ENCODE measurements at regions not wholly inside any gene's neighbourhood (a gene's known extent, or its start where the extent isn't known, plus 50 kb on each side); places are given as distances from the start of the nearest gene placed in this dataset.

- no peak for TF ChIP-seq CTCF (conservative IDR thresholded peaks at IDR 0.05)
- H3K4me3 Mint-ChIP-seq: no peak overlapping the region
- no peaks in the 10 kb centered on the region for H3K27me3 Mint-ChIP-seq (ENCODE audit: low read depth)
- peaks cover 8% of the 10 kb centered on the region for H3K9me3 Mint-ChIP-seq
- H3K36me3 Mint-ChIP-seq (ENCODE audit: low read depth): peaks cover 4% of the 10 kb centered on the region
- no peak for DNase-seq (ENCODE audit: low read depth, low spot score)
- peaks cover 17% of the 10 kb centered on the region for H3K4me1 Mint-ChIP-seq
- H3K27ac Mint-ChIP-seq (ENCODE audit: unreplicated experiment): no peak overlapping the region
Observed at GRCh38 chr4:144582975-144583374, 63.0 kb upstream of the HHIP start.

GRCh38 chr4:144583658-144584057 lies 62.3 kb upstream of the HHIP start:
- no peak overlapping the region for H3K27ac Mint-ChIP-seq (ENCODE audit: unreplicated experiment)
- peaks cover 8% of the 10 kb centered on the region for H3K9me3 Mint-ChIP-seq
- no peak overlapping the region for H3K4me3 Mint-ChIP-seq
- H3K27me3 Mint-ChIP-seq (ENCODE audit: low read depth): no peaks in the 10 kb centered on the region
- H3K4me1 Mint-ChIP-seq: peaks cover 17% of the 10 kb centered on the region
- H3K36me3 Mint-ChIP-seq (ENCODE audit: low read depth): peaks cover 4% of the 10 kb centered on the region
- no peak for TF ChIP-seq CTCF (conservative IDR thresholded peaks at IDR 0.05)
- no peak for DNase-seq (ENCODE audit: low read depth, low spot score)

- H3K27ac Mint-ChIP-seq (ENCODE audit: unreplicated experiment): no peak overlapping the region
- TF ChIP-seq CTCF (conservative IDR thresholded peaks at IDR 0.05): no peak
- DNase-seq (ENCODE audit: low read depth, low spot score): no peak
- peaks cover 17% of the 10 kb centered on the region for H3K4me1 Mint-ChIP-seq
- peaks cover 4% of the 10 kb centered on the region for H3K36me3 Mint-ChIP-seq (ENCODE audit: low read depth)
- H3K4me3 Mint-ChIP-seq: no peak overlapping the region
- H3K9me3 Mint-ChIP-seq: peaks cover 8% of the 10 kb centered on the region
- no peaks in the 10 kb centered on the region for H3K27me3 Mint-ChIP-seq (ENCODE audit: low read depth)
Observed at GRCh38 chr4:144584428-144584827, 61.5 kb upstream of the HHIP start.

GRCh38 chr4:144589512-144589911 lies 56.4 kb upstream of the HHIP start:
- no peaks in the 10 kb centered on the region for H3K27me3 Mint-ChIP-seq (ENCODE audit: low read depth)
- H3K4me3 Mint-ChIP-seq: no peak overlapping the region
- peaks cover 4% of the 10 kb centered on the region for H3K36me3 Mint-ChIP-seq (ENCODE audit: low read depth)
- peaks cover 17% of the 10 kb centered on the region for H3K4me1 Mint-ChIP-seq
- H3K27ac Mint-ChIP-seq (ENCODE audit: unreplicated experiment): no peak overlapping the region
- DNase-seq (ENCODE audit: low read depth, low spot score): no peak
- no peak for TF ChIP-seq CTCF (conservative IDR thresholded peaks at IDR 0.05)
- H3K9me3 Mint-ChIP-seq: peaks cover 8% of the 10 kb centered on the region

- TF ChIP-seq CTCF (conservative IDR thresholded peaks at IDR 0.05): no peak
- no peaks in the 10 kb centered on the region for H3K27me3 Mint-ChIP-seq (ENCODE audit: low read depth)
- peaks cover 4% of the 10 kb centered on the region for H3K36me3 Mint-ChIP-seq (ENCODE audit: low read depth)
- no peak overlapping the region for H3K27ac Mint-ChIP-seq (ENCODE audit: unreplicated experiment)
- H3K4me3 Mint-ChIP-seq: no peak overlapping the region
- peaks cover 8% of the 10 kb centered on the region for H3K9me3 Mint-ChIP-seq
- no peak for DNase-seq (ENCODE audit: low read depth, low spot score)
- peaks cover 15% of the 10 kb centered on the region for H3K4me1 Mint-ChIP-seq
Observed at GRCh38 chr4:144590020-144590419, 55.9 kb upstream of the HHIP start.

- peaks cover 4% of the 10 kb centered on the region for H3K36me3 Mint-ChIP-seq (ENCODE audit: low read depth)
- H3K4me3 Mint-ChIP-seq: no peak overlapping the region
- no peak for TF ChIP-seq CTCF (conservative IDR thresholded peaks at IDR 0.05)
- peaks cover 12% of the 10 kb centered on the region for H3K4me1 Mint-ChIP-seq
- H3K27ac Mint-ChIP-seq (ENCODE audit: unreplicated experiment): no peak overlapping the region
- no peaks in the 10 kb centered on the region for H3K27me3 Mint-ChIP-seq (ENCODE audit: low read depth)
- DNase-seq (ENCODE audit: low read depth, low spot score): no peak
- peaks cover 8% of the 10 kb centered on the region for H3K9me3 Mint-ChIP-seq
Observed at GRCh38 chr4:144591401-144591800, 54.6 kb upstream of the HHIP start.

Measured in neural crest cell (in vitro differentiated cells).